ENCODE measurements at regions not wholly inside any gene's neighbourhood (a gene's known extent, or its start where the extent isn't known, plus 50 kb on each side); places are given as distances from the start of the nearest gene placed in this dataset.
"Not testable (repeated sequence)": the region's sequence is repeated elsewhere in the genome, so short reads cannot be mapped to it uniquely, and the experiment has no call there.

GRCh38 chr20:30508382-30508781 is 749.1 kb upstream of the DEFB115 start:
- not testable (repeated sequence) for DNase-seq (ENCODE audit: low spot score)

GRCh38 chr20:30511322-30512030 is 746.0 kb upstream of the DEFB115 start:
- DNase-seq (ENCODE audit: low spot score), result no peak

GRCh38 chr20:30513050-30513628 is 744.3 kb upstream of the DEFB115 start:
- DNase-seq (ENCODE audit: low spot score), result no peak

- DNase-seq (ENCODE audit: low spot score), result not testable (repeated sequence)
Measured at GRCh38 chr20:30515915-30516314, 741.5 kb upstream of the DEFB115 start.

- not testable (repeated sequence) for DNase-seq (ENCODE audit: low spot score)
Measured at GRCh38 chr20:30518906-30519305, 738.6 kb upstream of the DEFB115 start.

GRCh38 chr20:30521686-30522415 is 735.6 kb upstream of the DEFB115 start:
- DNase-seq (ENCODE audit: low spot score), result not testable (repeated sequence)

GRCh38 chr20:30524155-30524554 is 733.3 kb upstream of the DEFB115 start:
- DNase-seq (ENCODE audit: low spot score), result not testable (repeated sequence)

- not testable (repeated sequence) for DNase-seq (ENCODE audit: low spot score)
Measured at GRCh38 chr20:30524761-30525160, 732.7 kb upstream of the DEFB115 start.

GRCh38 chr20:30533653-30534052 is 723.8 kb upstream of the DEFB115 start:
- DNase-seq (ENCODE audit: low spot score), result not testable (repeated sequence)

- DNase-seq (ENCODE audit: low spot score), result not testable (repeated sequence)
Measured at GRCh38 chr20:30537459-30537858, 720.0 kb upstream of the DEFB115 start.

- DNase-seq (ENCODE audit: low spot score), result not testable (repeated sequence)
Measured at GRCh38 chr20:30540330-30541069, 717.0 kb upstream of the DEFB115 start.

GRCh38 chr20:30551236-30551635 is 706.2 kb upstream of the DEFB115 start:
- not testable (repeated sequence) for DNase-seq (ENCODE audit: low spot score)

GRCh38 chr20:30556797-30557196 is 700.7 kb upstream of the DEFB115 start:
- DNase-seq (ENCODE audit: low spot score), result not testable (repeated sequence)

GRCh38 chr20:30565086-30565485 is 692.4 kb upstream of the DEFB115 start:
- DNase-seq (ENCODE audit: low spot score), result not testable (repeated sequence)

- not testable (repeated sequence) for DNase-seq (ENCODE audit: low spot score)
Measured at GRCh38 chr20:30569867-30570266, 687.6 kb upstream of the DEFB115 start.

GRCh38 chr20:30570622-30571021 is 686.8 kb upstream of the DEFB115 start:
- DNase-seq (ENCODE audit: low spot score), result not testable (repeated sequence)

GRCh38 chr20:30574337-30574736 is 683.1 kb upstream of the DEFB115 start:
- not testable (repeated sequence) for DNase-seq (ENCODE audit: low spot score)

- DNase-seq (ENCODE audit: low spot score), result not testable (repeated sequence)
Measured at GRCh38 chr20:30579069-30579468, 678.4 kb upstream of the DEFB115 start.

GRCh38 chr20:30579824-30580438 is 677.5 kb upstream of the DEFB115 start:
- DNase-seq (ENCODE audit: low spot score), result not testable (repeated sequence)

- not testable (repeated sequence) for DNase-seq (ENCODE audit: low spot score)
Measured at GRCh38 chr20:30581839-30582238, 675.6 kb upstream of the DEFB115 start.

GRCh38 chr20:30584403-30584802 is 673.1 kb upstream of the DEFB115 start:
- not testable (repeated sequence) for DNase-seq (ENCODE audit: low spot score)
